ENCODE measurements at regions not wholly inside any gene's neighbourhood (a gene's known extent, or its start where the extent isn't known, plus 50 kb on each side); places are given as distances from the start of the nearest gene placed in this dataset.

- no peak for TF ChIP-seq FOXM1 (IDR thresholded peaks at IDR 0.05; ENCODE audit: low read depth, low read length)
- no peak for TF ChIP-seq POLR2AphosphoS5 (IDR thresholded peaks at IDR 0.05; ENCODE audit: low read length)
- TF ChIP-seq ATF2 (IDR thresholded peaks at IDR 0.05; ENCODE audit: low read length): no peak
- TF ChIP-seq ZNF274 (IDR thresholded peaks at IDR 0.05; ENCODE audit: insufficient read depth, insufficient read length): no peak
- no peak for TF ChIP-seq MYC (IDR thresholded peaks at IDR 0.05; ENCODE audit: insufficient read depth, insufficient read length, insufficient replicate concordance, low read length, severe bottlenecking)
- no peak for TF ChIP-seq CTCF (IDR thresholded peaks at IDR 0.05 in 2 of 3, conservative IDR thresholded peaks at IDR 0.05 in 1 of 3; ENCODE audit: control insufficient read depth in 2 of 3, extremely low read depth in 1 of 3, insufficient read depth in 1 of 3, low read depth in 3 of 3, low read length in 3 of 3)
- no peak for TF ChIP-seq NRF1 (conservative IDR thresholded peaks at IDR 0.05; ENCODE audit: low read depth, low read length)
- no peak for TF ChIP-seq SPI1 (IDR thresholded peaks at IDR 0.05; ENCODE audit: borderline replicate concordance, insufficient read depth, low read depth, low read length)
- no peak for TF ChIP-seq EZH2 (IDR thresholded peaks at IDR 0.05; ENCODE audit: borderline replicate concordance, control insufficient read depth, low read depth, low read length)
These were observed 384.7 kb downstream of the PDCD6IP start for GRCh38 chr3:34183114-34183513.
